IPS-NIHi11 (cell line): ENCODE measurements at regions not wholly inside any gene's neighbourhood (a gene's known extent, or its start where the extent isn't known, plus 50 kb on each side); places are given as distances from the start of the nearest gene placed in this dataset.
A peak's percentile ranks its signal among the peaks of the same experiment; 100 is the strongest.
"Not testable (repeated sequence)": the region's sequence is repeated elsewhere in the genome, so short reads cannot be mapped to it uniquely, and the experiment has no call there.

Experiments used
- DNase-seq: peaks from one replicate; pipeline ENCODE4 v3.0.0; 2012; ENCODE audit warnings: mixed read lengths, low spot score

DNA sequence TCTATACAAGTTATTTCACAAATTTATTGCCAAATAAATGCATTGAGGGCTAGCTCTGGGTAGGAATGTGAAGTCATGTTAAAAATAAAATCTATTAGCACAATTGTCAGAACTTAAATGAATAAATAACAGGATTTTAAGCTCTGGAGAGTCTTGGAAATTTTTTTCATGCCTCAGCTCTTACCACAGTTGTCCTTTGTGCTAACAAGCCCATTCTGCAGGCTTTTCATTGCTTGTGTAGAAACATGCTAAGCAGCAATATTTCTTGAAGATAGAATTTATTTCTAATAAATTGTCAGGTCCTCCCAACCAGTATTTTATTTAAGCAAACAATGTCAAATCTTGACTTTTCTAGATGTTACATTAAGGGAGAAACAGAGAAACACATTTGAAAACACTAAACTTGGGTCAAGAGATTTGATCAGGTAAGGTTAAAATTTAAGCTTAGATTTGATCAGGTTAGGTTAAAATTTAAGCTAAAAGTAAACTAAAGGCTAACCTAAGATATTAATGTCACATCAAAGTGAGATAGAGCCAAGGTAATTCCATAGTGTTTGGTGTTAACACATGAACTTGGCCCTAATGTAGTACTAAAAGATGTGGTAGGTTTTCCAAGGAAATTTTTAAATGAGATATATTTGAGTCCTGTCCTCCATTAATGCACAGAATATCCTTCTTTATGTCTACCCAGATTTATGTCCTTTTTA, 179.1 kb upstream of the IL1RAPL1 start:
- DNase-seq, result no peak

GRCh38 chrX:28398342-28398741, 188.9 kb upstream of the IL1RAPL1 start:
- no peak for DNase-seq

DNA sequence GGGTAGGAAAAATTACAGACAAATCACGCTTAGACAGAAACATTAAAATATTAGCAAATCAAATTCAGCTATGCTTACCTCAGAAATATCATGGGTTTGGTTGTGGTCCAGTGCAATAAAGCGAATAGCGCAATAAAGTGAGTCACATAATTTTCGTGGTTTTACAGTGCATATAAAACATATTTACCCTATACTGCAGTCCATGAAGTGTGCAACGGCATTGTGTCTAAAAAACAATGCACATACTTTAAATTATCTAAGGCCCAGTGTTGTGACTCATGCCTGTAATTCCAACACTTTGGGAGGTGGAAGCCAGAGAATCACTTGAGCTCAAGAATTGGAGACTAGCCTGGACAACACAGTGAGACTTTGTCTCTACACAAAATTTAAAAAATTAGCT, 195.7 kb upstream of the IL1RAPL1 start:
- DNase-seq, result no peak

DNA sequence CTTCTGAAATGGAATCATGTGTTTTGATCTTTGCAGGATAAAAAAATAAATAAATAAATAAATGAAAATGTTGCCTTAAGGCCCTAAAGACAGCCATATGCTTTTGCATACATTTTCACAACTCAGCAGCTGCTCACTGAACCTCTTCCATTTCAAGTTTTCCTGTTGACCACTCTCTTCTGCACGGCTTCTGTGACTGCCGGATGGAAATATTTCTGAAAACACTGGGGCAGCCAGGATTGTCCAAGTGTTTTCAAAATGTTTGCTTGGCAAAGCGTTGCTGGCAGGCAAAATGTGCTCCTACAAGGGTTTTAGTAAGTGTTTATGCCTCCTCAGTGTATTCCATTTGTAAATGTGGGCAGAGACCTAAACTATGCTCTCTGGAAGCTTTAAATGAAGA, 208.1 kb upstream of the IL1RAPL1 start:
- DNase-seq, result no peak

DNA sequence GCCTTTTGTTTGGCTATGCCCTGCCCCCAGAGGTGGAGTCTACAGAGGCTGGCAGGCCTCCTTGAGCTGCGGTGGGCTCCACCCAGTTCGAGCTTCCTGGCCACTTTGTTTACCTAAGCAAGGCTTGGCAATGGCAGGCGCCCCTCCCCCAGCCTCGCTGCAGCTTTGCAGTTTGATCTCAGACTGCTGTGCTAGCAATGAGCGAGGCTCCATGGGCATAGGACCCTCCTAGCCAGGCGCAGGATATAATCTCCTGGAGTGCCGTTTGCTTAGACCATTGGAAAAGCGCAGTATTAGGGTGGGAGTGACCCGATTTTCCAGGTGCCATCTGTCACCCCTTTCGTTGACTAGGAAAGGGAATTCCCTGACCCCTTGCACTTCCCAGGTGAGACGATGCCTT, 219.6 kb upstream of the IL1RAPL1 start:
- DNase-seq, result not testable (repeated sequence)

- no peak for DNase-seq
Measured at GRCh38 chrX:28351801-28352200, 235.4 kb upstream of the IL1RAPL1 start.

DNA sequence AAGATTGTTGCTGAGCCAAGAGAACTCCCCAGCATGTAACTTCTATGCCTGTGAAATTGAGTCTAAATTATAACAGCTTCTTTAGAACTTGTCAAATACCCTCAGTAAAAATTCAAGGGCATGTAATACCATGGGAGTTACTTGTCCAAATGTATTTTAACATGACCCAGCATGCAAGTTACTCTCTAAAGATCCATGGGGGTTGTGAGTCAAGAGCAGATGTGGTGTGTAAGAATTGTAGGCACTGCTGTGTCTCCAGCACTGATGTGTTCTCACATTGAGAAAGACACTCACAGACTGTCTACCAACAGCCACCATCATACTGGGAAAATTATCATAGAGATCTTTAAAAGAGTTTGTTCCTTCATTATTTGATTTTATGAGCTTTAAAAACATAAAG, 237.4 kb upstream of the IL1RAPL1 start:
- DNase-seq, result no peak

DNA sequence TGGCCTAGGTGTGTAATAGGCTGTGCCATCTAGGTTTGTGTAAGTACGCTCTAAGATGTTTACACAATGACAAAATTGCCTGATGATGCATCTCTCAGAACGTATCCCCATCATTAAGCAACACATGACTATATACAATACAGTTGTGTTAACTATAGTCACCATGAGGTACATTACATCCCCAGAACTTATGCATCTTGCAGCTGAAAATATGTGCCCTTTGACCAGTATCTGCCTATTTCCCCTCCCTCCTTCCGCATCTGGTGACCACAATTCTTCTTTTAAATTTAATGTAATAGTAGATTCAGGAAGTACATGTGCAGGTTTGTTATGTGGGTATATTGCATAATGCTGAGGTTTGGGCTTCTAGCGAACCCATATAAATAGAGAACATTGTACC, 239.8 kb upstream of the IL1RAPL1 start:
- no peak for DNase-seq

DNA sequence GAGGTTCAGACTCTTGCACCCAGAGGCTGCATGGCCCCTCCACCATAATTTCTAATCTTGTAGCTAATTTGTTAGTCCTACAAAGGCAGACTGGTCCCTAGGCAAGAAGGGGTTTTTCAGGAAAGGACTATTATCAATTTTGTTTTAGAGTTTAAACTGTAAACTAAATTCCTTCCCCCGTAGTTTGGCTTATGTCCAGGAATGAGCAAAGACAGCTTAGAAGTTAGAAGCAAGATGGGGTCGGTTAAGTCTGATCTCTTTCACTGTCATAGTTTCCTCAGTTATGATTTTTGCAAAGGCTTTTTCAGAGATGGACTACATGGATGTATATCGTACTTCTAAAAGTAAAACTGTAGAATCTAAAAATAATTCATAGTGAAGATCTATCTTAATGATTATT, 258.1 kb upstream of the IL1RAPL1 start:
- no peak for DNase-seq

DNA sequence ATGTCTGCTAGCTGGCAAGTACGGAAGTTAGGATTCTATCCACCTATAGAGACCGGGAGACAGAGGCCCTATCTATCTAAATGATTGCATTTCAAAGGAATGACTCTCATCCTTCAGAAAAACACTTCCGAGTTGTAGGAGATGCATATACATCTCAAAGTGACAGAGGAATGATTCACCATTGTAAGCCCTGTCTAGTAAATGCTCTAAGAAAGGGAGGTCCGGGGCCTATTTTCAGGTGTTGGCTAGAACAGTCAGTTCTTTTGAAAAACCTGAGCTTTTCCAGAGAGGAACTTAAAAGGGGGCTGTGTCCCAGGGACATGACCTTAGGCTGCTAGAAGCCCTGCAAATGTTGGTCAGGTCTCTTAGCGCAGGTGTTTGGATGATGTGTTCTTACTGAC, 262.9 kb upstream of the IL1RAPL1 start:
- peak; percentile 2 for DNase-seq

DNA sequence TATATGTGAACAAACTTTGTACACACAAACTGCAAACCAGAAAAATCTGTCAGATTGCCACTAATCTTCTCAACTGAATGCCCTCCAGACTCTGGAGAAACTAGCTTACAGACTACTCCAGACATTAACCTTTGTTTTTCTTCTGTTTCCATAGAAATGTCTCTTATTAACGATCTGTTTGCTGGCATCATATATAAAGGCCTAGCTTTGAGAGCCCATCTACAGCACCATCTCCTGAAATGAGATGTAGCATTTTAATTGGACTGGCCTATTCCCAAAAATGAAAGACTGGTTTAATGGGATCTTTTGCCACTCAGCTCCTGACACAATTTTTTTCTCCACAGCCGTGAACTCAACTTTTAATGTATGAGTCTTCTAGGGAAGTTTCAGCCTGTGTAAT, 266.0 kb upstream of the IL1RAPL1 start:
- DNase-seq, result no peak

DNA sequence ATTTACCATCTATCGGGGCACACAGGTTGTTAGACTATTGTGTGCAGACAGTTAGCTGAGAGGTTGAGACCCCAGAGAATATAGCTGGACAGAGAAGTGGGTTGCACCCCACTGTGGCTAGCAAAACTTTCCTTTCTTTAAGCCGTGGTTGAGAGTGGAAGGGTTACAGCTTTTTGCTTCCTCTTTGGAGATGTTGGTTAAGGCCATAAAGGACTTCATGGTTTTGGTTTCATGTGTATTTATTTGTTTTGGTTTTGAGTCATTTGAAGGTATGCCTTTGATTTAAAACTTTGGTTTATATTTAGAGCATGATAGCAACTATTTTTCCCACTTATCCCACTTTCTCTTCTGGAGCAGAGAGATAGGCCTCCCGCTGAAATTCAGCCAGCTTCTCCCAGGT, 274.3 kb upstream of the IL1RAPL1 start:
- no peak for DNase-seq

GRCh38 chrX:28312259-28312658, 275.0 kb upstream of the IL1RAPL1 start:
- DNase-seq, result no peak

DNA sequence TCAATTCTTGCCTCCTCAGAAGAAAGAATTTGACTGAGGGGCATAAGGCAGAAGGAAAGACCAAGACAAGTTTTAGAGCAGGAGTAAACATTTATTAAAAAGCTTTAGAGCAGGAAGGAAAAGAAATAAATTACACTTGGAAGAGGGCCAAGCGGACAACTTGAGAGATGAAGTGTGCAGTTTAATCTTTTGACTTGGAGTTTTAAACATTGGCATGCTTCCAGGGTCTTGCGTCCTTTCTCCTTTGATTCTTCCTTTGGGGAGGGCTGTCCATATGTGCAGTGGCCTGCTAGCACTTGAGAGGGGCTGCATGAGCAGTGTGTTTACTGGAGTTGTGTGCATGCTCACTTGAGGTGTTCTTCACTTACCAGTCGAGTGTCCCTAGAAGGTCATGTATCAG, 275.8 kb upstream of the IL1RAPL1 start:
- DNase-seq, result no peak

DNA sequence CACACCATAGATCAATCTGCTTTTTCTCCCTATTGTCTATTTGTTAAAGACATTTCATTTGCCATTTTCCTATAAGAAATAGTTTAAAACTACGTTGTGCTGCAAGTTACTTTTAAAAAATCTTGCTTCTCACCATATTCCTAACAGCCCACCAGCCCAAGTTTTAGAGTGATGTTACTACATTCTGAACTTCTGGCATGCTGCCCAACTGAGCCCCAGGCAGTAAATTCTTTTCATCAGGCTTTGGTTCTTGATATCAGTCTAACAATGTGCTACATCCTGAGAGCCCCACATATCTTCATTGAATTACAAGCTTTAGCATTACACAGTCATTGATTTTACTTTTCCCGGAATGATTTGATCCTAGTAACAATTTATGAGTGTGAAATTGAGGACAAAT, 283.8 kb upstream of the IL1RAPL1 start:
- no peak for DNase-seq

DNA sequence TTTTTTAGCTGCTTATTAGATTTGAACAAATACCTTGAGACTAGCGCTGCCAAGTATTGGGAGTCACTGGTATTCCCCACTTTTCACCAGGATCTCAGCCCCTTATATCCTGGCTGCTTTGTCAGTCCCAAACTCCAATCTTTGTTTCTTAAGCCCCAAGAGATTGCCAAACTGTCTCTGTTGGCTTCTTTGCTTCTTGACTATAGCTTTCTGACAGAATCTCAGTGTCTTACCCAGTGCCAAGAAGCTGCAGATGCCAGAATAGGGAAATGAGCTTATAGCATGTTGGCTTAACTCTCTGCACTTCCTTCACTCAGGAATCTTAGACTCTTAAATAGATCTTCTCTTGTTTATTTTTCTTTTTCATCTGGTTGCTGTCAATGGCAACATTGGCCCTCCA, 297.5 kb upstream of the DCAF8L1 start:
- no peak for DNase-seq

- DNase-seq, result no peak
Measured at GRCh38 chrX:28278251-28278650, 297.0 kb upstream of the DCAF8L1 start.

- no peak for DNase-seq
Measured at GRCh38 chrX:28273736-28274135, 292.5 kb upstream of the DCAF8L1 start.

GRCh38 chrX:28246675-28247074, 265.4 kb upstream of the DCAF8L1 start:
- no peak for DNase-seq

GRCh38 chrX:28229217-28229616, 248.0 kb upstream of the DCAF8L1 start:
- no peak for DNase-seq

DNA sequence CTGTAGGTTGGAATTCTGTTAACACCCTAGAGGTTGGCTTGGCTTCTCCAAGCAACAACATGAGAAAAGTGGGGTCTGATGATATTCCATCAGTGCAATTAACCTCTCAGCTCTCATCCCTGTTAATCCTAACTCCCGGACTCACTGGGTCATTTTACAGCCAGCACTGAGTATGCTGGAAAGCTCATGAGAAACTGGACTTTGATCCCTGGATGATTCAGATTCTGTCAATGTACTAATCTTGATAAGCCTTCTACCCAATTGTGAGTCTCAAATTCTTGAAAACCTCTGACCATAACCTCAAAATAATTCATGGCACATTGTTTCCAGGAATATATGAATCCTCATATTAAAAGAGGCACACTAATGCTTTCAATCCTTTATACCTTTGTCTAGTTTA, 244.3 kb upstream of the DCAF8L1 start:
- DNase-seq, result no peak

- no peak for DNase-seq
Measured at GRCh38 chrX:28223991-28224390, 242.7 kb upstream of the DCAF8L1 start.

- no peak for DNase-seq
Measured at GRCh38 chrX:28223469-28223868, 242.2 kb upstream of the DCAF8L1 start.

GRCh38 chrX:28205905-28206304, 224.7 kb upstream of the DCAF8L1 start:
- peak; percentile 15 for DNase-seq

GRCh38 chrX:28205126-28205525, 223.9 kb upstream of the DCAF8L1 start:
- no peak for DNase-seq
